ENCODE measurements at regions not wholly inside any gene's neighbourhood (a gene's known extent, or its start where the extent isn't known, plus 50 kb on each side); places are given as distances from the start of the nearest gene placed in this dataset.

DNA sequence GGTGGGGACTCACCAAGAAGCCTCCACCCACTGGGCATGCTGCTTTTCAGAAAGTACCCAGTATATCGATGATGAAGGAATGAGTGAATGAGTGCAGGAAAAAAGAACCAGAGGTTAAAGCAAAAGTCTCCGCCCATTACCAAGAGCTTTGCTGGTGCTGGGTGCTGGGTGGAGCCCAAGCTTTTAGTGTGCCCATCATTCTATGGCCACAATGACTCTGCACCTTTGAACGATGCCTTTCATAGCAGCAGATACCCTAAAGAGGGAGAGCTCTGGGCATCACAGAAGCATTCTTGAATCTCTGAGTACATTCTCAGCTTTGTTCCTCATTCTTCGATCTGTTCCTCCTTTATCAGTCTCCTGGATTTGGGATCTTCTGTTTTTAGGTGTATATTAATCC, 450.7 kb upstream of the CCL2 start:
- no peaks in the 10 kb centered on the region for H3K9me3 Mint-ChIP-seq
- DNase-seq (ENCODE audit: extremely low spot score, unreplicated experiment): no peak
- H3K4me1 Mint-ChIP-seq (ENCODE audit: unreplicated experiment): peaks cover 16% of the 10 kb centered on the region
- H3K36me3 Mint-ChIP-seq: no peaks in the 10 kb centered on the region
- no peak overlapping the region for H3K27ac Mint-ChIP-seq
- peaks cover 17% of the 10 kb centered on the region for H3K27me3 Mint-ChIP-seq
- TF ChIP-seq CTCF (conservative IDR thresholded peaks at IDR 0.05): no peak
- H3K4me3 Mint-ChIP-seq: no peak overlapping the region

DNA sequence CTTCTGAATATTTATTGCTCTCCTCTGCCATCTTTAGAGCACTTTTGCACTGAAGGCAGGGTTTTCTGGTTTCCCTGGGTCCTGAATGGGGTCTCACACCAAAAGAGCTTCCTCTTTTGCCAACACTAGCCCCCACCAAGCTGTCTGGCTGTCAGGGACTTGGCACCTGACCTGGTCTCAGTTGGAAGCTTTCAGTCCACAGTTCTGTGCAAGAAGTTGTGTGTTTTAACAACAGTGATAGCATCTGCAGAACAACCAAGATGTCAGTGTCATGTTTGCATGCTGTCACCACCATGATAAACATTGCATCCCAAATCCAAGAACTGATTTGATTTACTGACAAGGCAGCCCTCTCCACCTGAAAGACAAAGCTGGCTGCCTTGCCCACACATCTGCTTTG, 448.5 kb upstream of the CCL2 start:
- H3K27me3 Mint-ChIP-seq: peaks cover 14% of the 10 kb centered on the region
- H3K27ac Mint-ChIP-seq: no peak overlapping the region
- H3K4me3 Mint-ChIP-seq: no peak overlapping the region

DNA sequence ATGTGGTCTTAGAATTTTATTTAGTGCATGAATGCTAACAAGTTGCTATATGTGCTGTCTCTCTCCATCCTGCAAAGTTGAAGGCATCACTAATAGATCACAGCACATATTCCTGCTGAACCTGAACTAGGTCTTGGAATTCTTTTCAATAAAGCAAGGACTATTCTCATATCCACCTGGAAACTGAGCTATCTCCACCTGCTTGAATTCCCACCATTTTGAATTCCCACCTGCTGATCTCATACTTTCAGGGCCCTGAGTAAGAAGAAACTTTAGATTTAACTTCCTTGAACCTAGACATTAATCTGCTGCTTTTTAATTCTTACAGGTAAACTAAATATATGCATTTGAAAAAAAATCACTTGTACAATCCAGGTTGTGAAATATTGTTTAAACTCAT, 445.3 kb upstream of the CCL2 start:
- DNase-seq (ENCODE audit: extremely low spot score, unreplicated experiment): no peak
- Mint-ChIP-seq H3K36me3 (no peaks in the 10 kb centered on the region), H3K4me3 (no peak overlapping the region), H3K27me3 (peaks cover 15% of the 10 kb centered on the region), H3K27ac (no peak overlapping the region), H3K9me3 (no peaks in the 10 kb centered on the region), H3K4me1 (ENCODE audit: unreplicated experiment) (peaks cover 5% of the 10 kb centered on the region)
- TF ChIP-seq CTCF (conservative IDR thresholded peaks at IDR 0.05): no peak

More for the DNA sequence above, 448.5 kb upstream of the CCL2 start:
- no peak for DNase-seq (ENCODE audit: extremely low spot score, unreplicated experiment)
- no peak for TF ChIP-seq CTCF (conservative IDR thresholded peaks at IDR 0.05)
- no peaks in the 10 kb centered on the region for H3K36me3 Mint-ChIP-seq
- H3K4me1 Mint-ChIP-seq (ENCODE audit: unreplicated experiment): peaks cover 16% of the 10 kb centered on the region
- no peaks in the 10 kb centered on the region for H3K9me3 Mint-ChIP-seq

DNA sequence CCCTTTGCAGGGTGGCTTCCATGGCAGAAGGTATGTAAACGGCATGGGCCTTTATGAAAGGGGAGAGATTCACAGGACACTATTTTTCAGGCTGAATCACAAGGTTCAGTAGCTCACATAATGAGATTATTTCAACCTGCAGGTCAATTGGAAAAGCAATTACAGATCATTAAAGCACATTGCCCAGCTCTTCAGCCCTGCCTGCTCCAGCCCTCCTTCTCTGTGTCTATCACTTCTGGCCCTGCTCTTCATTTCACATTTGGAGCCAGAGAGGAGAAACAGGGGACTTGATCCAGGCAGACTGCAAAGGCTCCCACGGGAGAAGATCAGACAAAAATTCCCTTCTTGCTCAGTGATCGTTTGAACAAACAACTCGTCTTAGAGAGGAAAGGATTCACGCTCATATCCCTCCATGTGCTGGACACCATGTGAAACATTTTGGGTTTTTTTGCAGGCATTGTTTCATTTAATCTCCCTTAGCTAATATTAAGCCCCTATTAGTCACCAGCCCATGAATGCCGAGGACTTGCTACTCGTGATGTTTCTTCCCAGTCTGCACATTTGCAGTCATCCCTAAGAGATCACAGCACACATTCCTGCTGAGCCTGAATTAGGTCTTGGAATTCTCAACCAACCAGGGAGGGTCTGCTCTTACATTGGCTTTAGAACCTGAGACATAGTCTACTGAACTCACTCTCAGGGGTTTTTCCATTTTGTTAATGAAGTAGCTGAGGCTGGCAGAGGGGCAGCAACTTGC, 443.9 kb upstream of the CCL2 start:
- no peak overlapping the region for H3K27ac Mint-ChIP-seq
- H3K27me3 Mint-ChIP-seq: peaks cover 22% of the 10 kb centered on the region
- peaks cover 5% of the 10 kb centered on the region for H3K4me1 Mint-ChIP-seq (ENCODE audit: unreplicated experiment)
- no peak for DNase-seq (ENCODE audit: extremely low spot score, unreplicated experiment)
- no peaks in the 10 kb centered on the region for H3K9me3 Mint-ChIP-seq
- H3K36me3 Mint-ChIP-seq: no peaks in the 10 kb centered on the region
- no peak overlapping the region for H3K4me3 Mint-ChIP-seq
- TF ChIP-seq CTCF (conservative IDR thresholded peaks at IDR 0.05): no peak

DNA sequence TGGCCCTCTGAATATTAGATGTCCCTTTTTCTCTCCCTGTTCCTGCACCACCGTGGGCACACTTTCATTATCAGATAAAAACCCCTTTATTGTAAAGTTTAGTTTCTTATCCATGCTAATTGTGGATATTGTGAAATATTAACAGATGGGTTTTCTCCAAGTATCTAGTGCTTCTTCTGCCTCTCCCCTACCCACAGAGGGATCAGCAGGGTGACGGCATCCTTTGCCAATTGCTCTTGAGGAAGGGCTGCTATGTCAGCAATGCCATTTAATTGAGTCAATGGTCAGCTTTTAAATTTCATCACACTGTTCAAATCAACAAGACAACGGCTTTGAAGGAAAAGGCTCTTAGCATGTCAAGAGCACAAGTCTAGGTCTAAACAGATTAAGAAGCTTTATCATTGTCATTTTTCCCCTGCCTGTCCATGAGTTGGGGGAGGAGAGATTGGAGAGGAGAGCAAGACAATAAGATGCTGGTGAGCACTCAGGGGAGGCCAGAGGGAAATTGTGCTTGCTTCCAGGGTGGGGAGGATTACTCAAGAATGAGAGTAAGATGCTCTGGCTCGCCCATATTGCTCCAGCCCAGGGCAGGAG, 443.0 kb upstream of the CCL2 start:
- H3K9me3 Mint-ChIP-seq: no peaks in the 10 kb centered on the region
- H3K4me1 Mint-ChIP-seq (ENCODE audit: unreplicated experiment): peaks cover 5% of the 10 kb centered on the region
- H3K27me3 Mint-ChIP-seq: peaks cover 22% of the 10 kb centered on the region
- DNase-seq (ENCODE audit: extremely low spot score, unreplicated experiment): no peak
- no peak overlapping the region for H3K4me3 Mint-ChIP-seq
- H3K27ac Mint-ChIP-seq: no peak overlapping the region
- no peaks in the 10 kb centered on the region for H3K36me3 Mint-ChIP-seq
- TF ChIP-seq CTCF (conservative IDR thresholded peaks at IDR 0.05): no peak
